ENCODE measurements at regions not wholly inside any gene's neighbourhood (a gene's known extent, or its start where the extent isn't known, plus 50 kb on each side); places are given as distances from the start of the nearest gene placed in this dataset.

- no peak for DNase-seq
Observed at GRCh38 chr14:101337053-101337452, 224.2 kb upstream of the DIO3 start.

GRCh38 chr14:101340556-101340955 is 220.7 kb upstream of the DIO3 start:
- DNase-seq: no peak

GRCh38 chr14:101347893-101348777 is 213.2 kb upstream of the DIO3 start:
- DNase-seq: no peak

- no peak for DNase-seq
Observed at GRCh38 chr14:101349108-101349507, 212.2 kb upstream of the DIO3 start.

GRCh38 chr14:101350021-101350420 is 211.3 kb upstream of the DIO3 start:
- DNase-seq: no peak

GRCh38 chr14:101350691-101351090 is 210.6 kb upstream of the DIO3 start:
- no peak for DNase-seq

- DNase-seq: no peak
Observed at GRCh38 chr14:101351146-101351545, 210.1 kb upstream of the DIO3 start.

GRCh38 chr14:101351769-101352168 is 209.5 kb upstream of the DIO3 start:
- no peak for DNase-seq

GRCh38 chr14:101352567-101352966 is 208.7 kb upstream of the DIO3 start:
- DNase-seq: no peak

GRCh38 chr14:101353422-101353821 is 207.9 kb upstream of the DIO3 start:
- no peak for DNase-seq

GRCh38 chr14:101354726-101355125 is 206.6 kb upstream of the DIO3 start:
- no peak for DNase-seq

GRCh38 chr14:101355284-101355683 is 206.0 kb upstream of the DIO3 start:
- DNase-seq: no peak

GRCh38 chr14:101357038-101357437 is 204.3 kb upstream of the DIO3 start:
- DNase-seq: no peak

- DNase-seq: no peak
Observed at GRCh38 chr14:101357559-101358319, 203.6 kb upstream of the DIO3 start.

- no peak for DNase-seq
Observed at GRCh38 chr14:101358320-101359125, 202.8 kb upstream of the DIO3 start.

- DNase-seq: no peak
Observed at GRCh38 chr14:101359221-101360053, 201.9 kb upstream of the DIO3 start.

GRCh38 chr14:101360054-101360911 is 201.0 kb upstream of the DIO3 start:
- DNase-seq: no peak

GRCh38 chr14:101361044-101361443 is 200.3 kb upstream of the DIO3 start:
- no peak for DNase-seq

GRCh38 chr14:101361451-101362433 is 199.6 kb upstream of the DIO3 start:
- DNase-seq: no peak

Data from NCI-H345 (cell line).